Embryonic facial prominence (tissue), 1 donor: ENCODE measurements at regions not wholly inside any gene's neighbourhood (a gene's known extent, or its start where the extent isn't known, plus 50 kb on each side); places are given as distances from the start of the nearest gene placed in this dataset.
"Not testable (repeated sequence)": the region's sequence is repeated elsewhere in the genome, so short reads cannot be mapped to it uniquely, and the experiment has no call there.

Experiments
- DNase-seq: peaks from one replicate; pipeline ENCODE4 v3.0.0-alpha.2; 2016; ENCODE audit errors: extremely low spot score

GRCh38 chr4:116126794-116127193 lies 958.6 kb downstream of the TRAM1L1 start:
- no peak for DNase-seq

- no peak for DNase-seq
These were observed 963.3 kb downstream of the TRAM1L1 start for GRCh38 chr4:116122124-116122523.

GRCh38 chr4:116118221-116118620 lies 967.2 kb downstream of the TRAM1L1 start:
- DNase-seq: no peak

- DNase-seq: not testable (repeated sequence)
These were observed 972.5 kb downstream of the TRAM1L1 start for GRCh38 chr4:116112861-116113260.

- no peak for DNase-seq
These were observed 974.7 kb downstream of the TRAM1L1 start for GRCh38 chr4:116110713-116111112.

GRCh38 chr4:116108606-116109005 lies 976.8 kb downstream of the TRAM1L1 start:
- DNase-seq: no peak

- no peak for DNase-seq
These were observed 984.1 kb downstream of the TRAM1L1 start for GRCh38 chr4:116101321-116101720.

GRCh38 chr4:116099596-116099995 lies 985.8 kb downstream of the TRAM1L1 start:
- DNase-seq: no peak

- DNase-seq: not testable (repeated sequence)
These were observed 983.9 kb upstream of the NDST4 start for GRCh38 chr4:116097353-116097752.

GRCh38 chr4:116092961-116093360 lies 979.5 kb upstream of the NDST4 start:
- DNase-seq: no peak

- no peak for DNase-seq
These were observed 975.4 kb upstream of the NDST4 start for GRCh38 chr4:116088771-116089170.

GRCh38 chr4:116082808-116083366 lies 969.5 kb upstream of the NDST4 start:
- DNase-seq: no peak

- DNase-seq: no peak
These were observed 959.6 kb upstream of the NDST4 start for GRCh38 chr4:116073051-116073450.

- no peak for DNase-seq
These were observed 956.9 kb upstream of the NDST4 start for GRCh38 chr4:116070283-116070682.

GRCh38 chr4:116066711-116067245 lies 953.4 kb upstream of the NDST4 start:
- DNase-seq: no peak

- DNase-seq: no peak
These were observed 950.9 kb upstream of the NDST4 start for GRCh38 chr4:116064331-116064730.

GRCh38 chr4:116059361-116059760 lies 945.9 kb upstream of the NDST4 start:
- DNase-seq: no peak

- DNase-seq: no peak
These were observed 944.7 kb upstream of the NDST4 start for GRCh38 chr4:116058129-116058528.

GRCh38 chr4:116055857-116056827 lies 942.7 kb upstream of the NDST4 start:
- peak; percentile 19 for DNase-seq

- no peak for DNase-seq
These were observed 913.9 kb upstream of the NDST4 start for GRCh38 chr4:116027311-116027710.

GRCh38 chr4:116024954-116025708 lies 911.7 kb upstream of the NDST4 start:
- DNase-seq: no peak

- no peak for DNase-seq
These were observed 909.6 kb upstream of the NDST4 start for GRCh38 chr4:116023049-116023448.
